ENCODE measurements at regions not wholly inside any gene's neighbourhood (a gene's known extent, or its start where the extent isn't known, plus 50 kb on each side); places are given as distances from the start of the nearest gene placed in this dataset.
"Not testable (repeated sequence)": the region's sequence is repeated elsewhere in the genome, so short reads cannot be mapped to it uniquely, and the experiment has no call there.

DNA sequence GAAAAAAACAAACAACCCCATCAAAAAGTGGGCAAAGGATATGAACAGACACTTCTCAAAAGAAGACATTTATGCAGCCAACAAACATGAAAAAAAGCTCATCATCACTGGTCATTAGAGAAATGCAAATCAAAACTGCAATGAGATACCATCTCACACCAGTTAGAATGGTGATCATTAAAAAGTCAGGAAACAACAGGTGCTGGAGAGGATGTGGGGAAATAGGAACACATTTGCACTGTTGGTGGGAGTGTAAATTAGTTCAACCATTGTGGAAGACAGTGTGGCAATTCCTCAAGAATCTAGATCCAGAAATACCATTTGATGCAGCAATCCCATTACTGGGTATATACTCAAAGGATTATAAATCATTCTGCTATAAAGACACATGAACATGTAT is 85.5 kb upstream of the WSB1 start:
- H3K36me3 ChIP-seq (ENCODE audit: control insufficient read depth in 2 of 2, insufficient read depth in 2 of 2, low read length in 2 of 2); H3K9ac ChIP-seq (ENCODE audit: low read length in 2 of 2); H3K4me3 ChIP-seq (ENCODE audit: low read length in 2 of 2); H3K27me3 ChIP-seq (ENCODE audit: control insufficient read depth in 1 of 2, insufficient read depth in 2 of 2, low read length in 2 of 2); H3K27ac ChIP-seq (ENCODE audit: low read length); H3K9me3 ChIP-seq (ENCODE audit: control insufficient read depth in 2 of 2, low read length in 2 of 2); H3K4me1 ChIP-seq (ENCODE audit: control insufficient read depth, insufficient read depth, low read length): not testable (repeated sequence)

DNA sequence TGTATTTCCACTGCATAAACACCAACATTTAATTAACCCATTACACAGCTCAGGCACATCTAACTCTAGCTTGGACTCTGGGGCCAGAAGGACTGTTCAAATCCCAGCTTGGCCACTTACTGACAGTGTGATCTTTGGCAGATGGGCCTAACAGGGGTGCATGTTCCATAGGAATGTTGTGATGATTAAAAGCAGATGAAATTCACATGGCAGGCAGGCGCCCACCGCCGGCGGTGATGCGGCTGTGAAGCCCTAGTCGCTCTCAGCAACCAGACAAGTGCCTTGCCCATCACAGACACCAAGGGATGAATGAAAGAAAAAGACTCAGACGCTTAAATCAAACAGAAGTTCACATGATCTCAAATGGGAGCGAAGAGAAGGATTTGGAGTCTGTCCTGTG is 84.6 kb upstream of the WSB1 start:
- Histone ChIP-seq H3K4me3 (ENCODE audit: low read length in 2 of 2) (no peak overlapping the region), H3K4me1 (ENCODE audit: control insufficient read depth, insufficient read depth, low read length) (no peaks in the 10 kb centered on the region), H3K36me3 (ENCODE audit: control insufficient read depth in 2 of 2, insufficient read depth in 2 of 2, low read length in 2 of 2) (no peaks in the 10 kb centered on the region), H3K9me3 (ENCODE audit: control insufficient read depth in 2 of 2, low read length in 2 of 2) (no peaks in the 10 kb centered on the region), H3K9ac (ENCODE audit: low read length in 2 of 2) (no peak overlapping the region), H3K27ac (ENCODE audit: low read length) (no peak overlapping the region), H3K27me3 (ENCODE audit: control insufficient read depth in 1 of 2, insufficient read depth in 2 of 2, low read length in 2 of 2) (no peaks in the 10 kb centered on the region)

DNA sequence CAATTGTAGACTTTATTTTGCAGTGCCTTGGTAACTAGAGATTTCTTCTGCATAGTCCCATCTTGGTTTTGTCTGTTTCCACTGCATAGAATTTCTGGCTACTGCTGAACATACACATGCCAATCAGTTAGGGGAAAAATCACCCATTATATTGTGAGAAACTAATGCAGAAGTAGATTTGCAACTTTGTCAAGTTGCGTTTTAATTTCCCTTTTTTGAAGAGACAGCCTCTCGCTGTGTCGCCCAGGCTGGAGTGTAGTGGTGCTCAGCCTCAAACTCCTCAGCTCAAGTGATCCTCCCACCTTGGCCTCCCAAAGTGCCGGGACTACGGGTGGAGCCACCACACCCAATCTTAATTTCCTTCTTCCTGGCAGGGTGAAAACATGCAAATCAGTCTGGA is 83.1 kb upstream of the WSB1 start:
- not testable (repeated sequence) for H3K9me3 ChIP-seq (ENCODE audit: control insufficient read depth in 2 of 2, low read length in 2 of 2); H3K27me3 ChIP-seq (ENCODE audit: control insufficient read depth in 1 of 2, insufficient read depth in 2 of 2, low read length in 2 of 2); H3K27ac ChIP-seq (ENCODE audit: low read length); H3K4me1 ChIP-seq (ENCODE audit: control insufficient read depth, insufficient read depth, low read length); H3K36me3 ChIP-seq (ENCODE audit: control insufficient read depth in 2 of 2, insufficient read depth in 2 of 2, low read length in 2 of 2); H3K4me3 ChIP-seq (ENCODE audit: low read length in 2 of 2); H3K9ac ChIP-seq (ENCODE audit: low read length in 2 of 2)

DNA sequence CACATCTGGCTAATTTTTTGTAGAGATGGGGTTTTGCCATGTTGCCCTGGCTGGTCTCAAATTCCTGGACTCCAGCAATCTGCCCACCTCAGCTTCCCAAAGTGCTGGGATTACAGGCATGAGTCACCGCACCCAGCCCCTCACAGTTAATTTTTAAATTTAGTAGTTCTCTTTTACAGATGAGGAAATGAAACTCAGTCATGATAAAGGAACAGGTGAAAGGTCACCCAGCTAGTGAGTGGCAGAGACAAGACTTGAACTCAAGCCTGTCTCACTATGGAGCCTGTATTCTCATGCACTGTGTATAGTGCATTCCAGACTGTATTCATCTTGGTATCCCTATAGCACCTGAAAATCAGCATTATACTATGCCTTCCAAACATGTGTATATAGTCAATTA is 77.1 kb upstream of the WSB1 start:
- Histone ChIP-seq H3K9ac (ENCODE audit: low read length in 2 of 2) (no peak overlapping the region), H3K4me1 (ENCODE audit: control insufficient read depth, insufficient read depth, low read length) (no peaks in the 10 kb centered on the region), H3K27ac (ENCODE audit: low read length) (no peak overlapping the region), H3K27me3 (ENCODE audit: control insufficient read depth in 1 of 2, insufficient read depth in 2 of 2, low read length in 2 of 2) (no peaks in the 10 kb centered on the region), H3K36me3 (ENCODE audit: control insufficient read depth in 2 of 2, insufficient read depth in 2 of 2, low read length in 2 of 2) (no peaks in the 10 kb centered on the region), H3K9me3 (ENCODE audit: control insufficient read depth in 2 of 2, low read length in 2 of 2) (no peaks in the 10 kb centered on the region), H3K4me3 (ENCODE audit: low read length in 2 of 2) (no peak overlapping the region)

DNA sequence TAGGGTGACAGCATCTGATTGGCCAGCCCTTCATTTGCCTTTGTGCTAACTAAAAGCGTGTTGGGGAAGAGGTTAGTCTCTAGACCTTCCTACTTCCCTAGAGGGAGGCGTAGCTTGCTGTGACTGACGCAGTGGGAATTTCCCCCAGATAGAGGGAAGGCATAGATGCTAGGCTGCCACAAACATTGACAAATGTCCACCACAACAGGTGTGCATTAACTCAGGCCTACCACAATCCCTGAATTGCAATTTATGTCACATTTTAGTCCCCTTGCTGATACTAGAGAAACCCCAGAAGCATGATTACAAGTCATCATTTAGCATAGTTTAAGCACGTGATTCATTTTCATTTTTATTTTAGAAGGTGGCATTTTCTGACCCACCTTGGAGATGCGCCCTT is 76.3 kb upstream of the WSB1 start:
- Histone ChIP-seq H3K4me3 (ENCODE audit: low read length in 2 of 2) (no peak overlapping the region), H3K9me3 (ENCODE audit: control insufficient read depth in 2 of 2, low read length in 2 of 2) (no peaks in the 10 kb centered on the region), H3K27me3 (ENCODE audit: control insufficient read depth in 1 of 2, insufficient read depth in 2 of 2, low read length in 2 of 2) (no peaks in the 10 kb centered on the region), H3K4me1 (ENCODE audit: control insufficient read depth, insufficient read depth, low read length) (no peaks in the 10 kb centered on the region), H3K27ac (ENCODE audit: low read length) (no peak overlapping the region), H3K9ac (ENCODE audit: low read length in 2 of 2) (no peak overlapping the region), H3K36me3 (ENCODE audit: control insufficient read depth in 2 of 2, insufficient read depth in 2 of 2, low read length in 2 of 2) (no peaks in the 10 kb centered on the region)

DNA sequence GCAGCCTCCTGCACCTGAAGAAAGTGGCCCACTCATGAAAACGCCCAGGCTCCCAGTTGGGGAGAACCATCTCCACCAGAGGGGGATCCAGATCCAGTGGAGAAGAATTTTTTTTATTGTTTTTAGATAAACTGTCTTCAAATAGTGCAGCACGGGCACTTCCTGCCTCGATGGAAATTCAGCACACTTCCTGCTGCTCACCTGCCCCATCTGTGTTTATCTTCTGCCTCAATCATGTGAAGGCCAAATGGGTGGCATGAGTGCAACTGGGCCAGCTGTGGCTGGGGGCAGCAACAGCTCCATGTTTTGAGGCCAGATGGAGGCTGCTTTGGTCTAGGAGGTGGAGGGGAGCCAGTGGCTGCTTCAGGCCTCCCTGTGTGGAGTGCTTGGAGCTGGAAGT is 75.9 kb upstream of the WSB1 start:
- Histone ChIP-seq H3K27me3 (ENCODE audit: control insufficient read depth in 1 of 2, insufficient read depth in 2 of 2, low read length in 2 of 2) (no peaks in the 10 kb centered on the region), H3K9me3 (ENCODE audit: control insufficient read depth in 2 of 2, low read length in 2 of 2) (no peaks in the 10 kb centered on the region), H3K4me1 (ENCODE audit: control insufficient read depth, insufficient read depth, low read length) (no peaks in the 10 kb centered on the region), H3K9ac (ENCODE audit: low read length in 2 of 2) (no peak overlapping the region), H3K36me3 (ENCODE audit: control insufficient read depth in 2 of 2, insufficient read depth in 2 of 2, low read length in 2 of 2) (no peaks in the 10 kb centered on the region), H3K27ac (ENCODE audit: low read length) (no peak overlapping the region), H3K4me3 (ENCODE audit: low read length in 2 of 2) (no peak overlapping the region)

DNA sequence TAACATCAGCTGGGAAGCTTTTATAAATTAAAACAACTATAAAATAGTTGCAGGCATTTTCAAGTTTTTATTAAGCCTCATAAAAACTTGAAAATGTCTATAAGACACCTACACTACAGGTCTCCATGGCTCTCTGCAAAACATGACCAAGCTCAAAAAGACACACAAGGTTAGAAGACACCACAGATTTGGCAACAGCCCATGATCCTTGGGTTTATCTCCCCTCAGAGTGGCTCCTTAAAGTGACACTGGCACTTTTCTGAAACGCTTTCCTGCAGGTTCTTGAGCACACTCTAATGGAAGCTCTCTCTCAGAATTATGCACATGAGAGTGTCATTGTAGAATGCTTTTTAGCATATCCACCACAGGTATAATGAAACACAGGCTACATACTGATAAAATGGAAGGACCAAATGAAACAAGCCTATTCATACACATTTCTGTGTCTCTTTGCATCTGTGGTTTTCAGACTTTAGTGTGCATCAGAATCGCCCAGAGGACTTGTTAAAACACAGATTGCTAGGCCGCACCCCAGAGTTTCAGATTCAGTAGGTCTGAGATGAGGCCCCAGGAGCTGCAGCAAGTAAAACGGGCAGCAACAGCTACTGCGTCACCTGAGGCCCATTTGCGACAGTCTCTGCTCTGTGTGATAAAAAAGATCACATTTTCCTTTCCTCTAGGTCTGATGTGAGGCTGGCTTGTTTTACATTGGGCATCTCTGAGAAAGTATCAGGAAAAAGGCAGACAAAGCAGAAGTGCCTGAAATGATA is 75.0 kb upstream of the WSB1 start:
- no peak overlapping the region for H3K27ac ChIP-seq (ENCODE audit: low read length)
- no peaks in the 10 kb centered on the region for H3K9me3 ChIP-seq (ENCODE audit: control insufficient read depth in 2 of 2, low read length in 2 of 2)
- no peak overlapping the region for H3K4me3 ChIP-seq (ENCODE audit: low read length in 2 of 2)
- H3K27me3 ChIP-seq (ENCODE audit: control insufficient read depth in 1 of 2, insufficient read depth in 2 of 2, low read length in 2 of 2): no peaks in the 10 kb centered on the region
- H3K36me3 ChIP-seq (ENCODE audit: control insufficient read depth in 2 of 2, insufficient read depth in 2 of 2, low read length in 2 of 2): no peaks in the 10 kb centered on the region
- H3K4me1 ChIP-seq (ENCODE audit: control insufficient read depth, insufficient read depth, low read length): no peaks in the 10 kb centered on the region
- no peak overlapping the region for H3K9ac ChIP-seq (ENCODE audit: low read length in 2 of 2)

DNA sequence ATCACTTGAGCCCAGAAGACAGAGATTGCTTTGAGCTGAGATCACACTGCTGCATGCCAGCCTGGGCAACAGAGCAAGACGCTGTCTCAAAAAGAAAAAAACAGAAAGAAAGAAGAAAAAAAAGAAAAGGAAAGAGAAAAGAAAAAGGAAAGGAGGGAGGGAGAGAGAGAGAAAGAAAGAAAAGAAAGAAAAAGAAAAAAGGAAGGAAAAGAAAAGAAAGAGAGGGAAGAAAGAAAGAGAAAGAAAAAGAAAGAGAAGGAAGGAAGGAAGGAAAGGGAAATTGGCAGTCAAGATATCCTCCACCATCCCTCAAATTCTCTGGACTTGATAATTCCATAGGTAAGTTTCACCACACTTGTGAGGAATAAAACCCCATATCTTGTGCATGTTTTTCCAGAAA is 71.4 kb upstream of the WSB1 start:
- Histone ChIP-seq H3K4me1 (ENCODE audit: control insufficient read depth, insufficient read depth, low read length) (no peaks in the 10 kb centered on the region), H3K9ac (ENCODE audit: low read length in 2 of 2) (no peak overlapping the region), H3K27me3 (ENCODE audit: control insufficient read depth in 1 of 2, insufficient read depth in 2 of 2, low read length in 2 of 2) (no peaks in the 10 kb centered on the region), H3K9me3 (ENCODE audit: control insufficient read depth in 2 of 2, low read length in 2 of 2) (peaks cover 5 to 9% of the 10 kb centered on the region in 2 donors), H3K36me3 (ENCODE audit: control insufficient read depth in 2 of 2, insufficient read depth in 2 of 2, low read length in 2 of 2) (no peaks in the 10 kb centered on the region), H3K4me3 (ENCODE audit: low read length in 2 of 2) (no peak overlapping the region), H3K27ac (ENCODE audit: low read length) (no peak overlapping the region)

DNA sequence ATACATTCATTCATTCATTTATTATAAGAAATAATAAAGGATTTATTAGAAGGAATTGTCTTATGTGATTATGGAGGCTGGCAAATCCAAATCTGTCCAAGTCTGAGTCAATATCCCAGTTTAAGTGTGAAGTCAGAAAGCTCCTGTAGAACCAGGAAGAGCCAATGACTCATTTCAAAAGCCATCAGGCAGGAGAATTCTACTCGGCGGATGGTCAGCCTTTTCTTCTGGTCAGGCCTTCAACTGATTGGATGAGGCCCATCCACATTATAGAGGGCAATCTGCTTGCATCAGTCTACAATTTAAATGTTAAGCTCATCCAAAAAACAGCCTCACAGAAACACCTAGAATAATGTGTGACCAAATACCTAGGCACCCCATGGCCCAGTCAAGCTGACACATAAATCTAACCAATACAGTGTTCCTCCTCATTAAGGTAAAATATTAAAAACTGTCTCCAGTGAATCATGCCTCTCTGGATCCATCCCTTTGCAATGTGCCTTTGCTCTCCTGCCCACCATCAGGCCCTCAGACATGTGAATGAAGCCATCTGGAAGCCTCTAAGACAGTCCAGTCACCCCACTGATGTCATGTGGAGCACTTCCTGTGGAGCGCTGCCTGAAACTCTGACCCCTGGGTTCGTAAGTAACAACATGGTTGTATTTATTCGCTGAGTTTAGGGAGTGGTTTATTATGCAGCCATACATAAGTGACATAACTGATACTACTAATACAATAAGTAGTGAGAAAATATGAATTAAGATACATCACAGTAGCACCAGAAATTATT is 69.2 kb upstream of the WSB1 start:
- no peak overlapping the region for H3K9ac ChIP-seq (ENCODE audit: low read length in 2 of 2)
- no peaks in the 10 kb centered on the region for H3K4me1 ChIP-seq (ENCODE audit: control insufficient read depth, insufficient read depth, low read length)
- H3K27ac ChIP-seq (ENCODE audit: low read length): no peak overlapping the region
- no peaks in the 10 kb centered on the region for H3K27me3 ChIP-seq (ENCODE audit: control insufficient read depth in 1 of 2, insufficient read depth in 2 of 2, low read length in 2 of 2)
- peaks cover 5 to 9% of the 10 kb centered on the region in 2 donors for H3K9me3 ChIP-seq (ENCODE audit: control insufficient read depth in 2 of 2, low read length in 2 of 2)
- no peak overlapping the region for H3K4me3 ChIP-seq (ENCODE audit: low read length in 2 of 2)
- no peaks in the 10 kb centered on the region for H3K36me3 ChIP-seq (ENCODE audit: control insufficient read depth in 2 of 2, insufficient read depth in 2 of 2, low read length in 2 of 2)

DNA sequence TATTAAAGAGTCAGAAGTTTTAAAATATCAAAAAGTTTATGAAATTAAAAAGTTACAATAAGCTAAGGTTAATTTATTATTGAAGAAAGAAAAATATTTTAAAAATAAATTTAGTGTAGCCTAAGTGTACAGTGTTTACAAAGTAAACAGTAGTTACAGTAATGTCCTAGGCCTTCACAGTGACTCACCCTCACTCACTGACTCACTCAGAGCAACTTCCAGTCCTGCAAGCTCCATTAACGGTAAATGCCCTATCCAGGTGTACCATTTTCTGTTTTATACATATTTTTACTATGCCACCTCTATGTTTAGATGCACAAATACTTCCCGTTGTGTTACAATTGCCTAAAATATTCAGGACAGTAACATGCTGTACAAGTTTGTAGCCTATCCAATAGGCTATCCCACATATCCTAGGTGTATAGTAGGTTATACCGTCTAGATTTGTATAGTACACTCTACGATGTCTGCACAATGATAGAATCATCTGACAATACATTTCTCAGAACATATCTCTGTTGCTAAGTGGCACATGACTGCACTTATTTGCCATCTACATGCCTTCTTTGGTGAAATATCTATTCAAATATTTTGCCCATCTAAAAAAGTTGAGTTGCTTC is 67.2 kb upstream of the WSB1 start:
- Histone ChIP-seq H3K36me3 (ENCODE audit: control insufficient read depth in 2 of 2, insufficient read depth in 2 of 2, low read length in 2 of 2) (no peaks in the 10 kb centered on the region), H3K4me1 (ENCODE audit: control insufficient read depth, insufficient read depth, low read length) (no peaks in the 10 kb centered on the region), H3K9ac (ENCODE audit: low read length in 2 of 2) (no peak overlapping the region), H3K4me3 (ENCODE audit: low read length in 2 of 2) (no peak overlapping the region), H3K27me3 (ENCODE audit: control insufficient read depth in 1 of 2, insufficient read depth in 2 of 2, low read length in 2 of 2) (no peaks in the 10 kb centered on the region), H3K27ac (ENCODE audit: low read length) (no peak overlapping the region), H3K9me3 (ENCODE audit: control insufficient read depth in 2 of 2, low read length in 2 of 2) (peaks cover 5 to 9% of the 10 kb centered on the region in 2 donors)

DNA sequence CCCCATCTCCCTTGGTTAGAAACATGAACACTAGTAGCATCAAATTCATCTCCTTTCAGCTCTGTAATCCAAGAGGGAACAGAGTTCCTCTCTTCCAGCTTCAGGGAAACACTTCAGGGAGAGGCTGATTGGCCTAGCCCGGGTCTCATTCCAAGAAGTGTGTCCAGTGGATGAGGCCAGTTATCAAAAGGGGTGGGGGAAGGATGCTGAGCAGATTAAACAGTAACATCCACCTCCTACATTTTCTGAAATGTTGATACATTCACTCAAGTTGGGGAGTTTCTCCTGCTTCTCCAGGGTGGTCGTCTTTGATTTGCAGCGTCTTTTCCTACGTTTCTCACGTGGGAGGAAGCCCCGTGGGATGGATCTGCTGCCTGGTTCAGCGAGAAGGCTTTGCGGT is 62.9 kb upstream of the WSB1 start:
- Histone ChIP-seq H3K9me3 (ENCODE audit: control insufficient read depth in 2 of 2, low read length in 2 of 2) (no peaks in the 10 kb centered on the region), H3K4me3 (ENCODE audit: low read length in 2 of 2) (no peak overlapping the region), H3K36me3 (ENCODE audit: control insufficient read depth in 2 of 2, insufficient read depth in 2 of 2, low read length in 2 of 2) (no peaks in the 10 kb centered on the region), H3K27ac (ENCODE audit: low read length) (no peak overlapping the region), H3K9ac (ENCODE audit: low read length in 2 of 2) (no peak overlapping the region), H3K27me3 (ENCODE audit: control insufficient read depth in 1 of 2, insufficient read depth in 2 of 2, low read length in 2 of 2) (no peaks in the 10 kb centered on the region), H3K4me1 (ENCODE audit: control insufficient read depth, insufficient read depth, low read length) (peaks cover 3% of the 10 kb centered on the region)

Data from stomach smooth muscle (tissue), 2 donors.